Testis (tissue), 2 donors: ENCODE measurements at regions not wholly inside any gene's neighbourhood (a gene's known extent, or its start where the extent isn't known, plus 50 kb on each side); places are given as distances from the start of the nearest gene placed in this dataset.

ENCODE experiments used
- DNase-seq: peaks from one replicate; pipeline ENCODE4 v3.0.0-alpha.2; 2019
- H3K27ac ChIP-seq, 2 donors: fragments of 200-600 bp; sonication (generic); one replicate each; pipeline ENCODE4 v1.5.1; 2019
- H3K27me3 ChIP-seq: fragments of 200-600 bp; sonication (generic); one replicate; pipeline ENCODE4 v1.5.1; 2019
- H3K36me3 ChIP-seq: fragments of 200-600 bp; sonication (generic); one replicate; pipeline ENCODE4 v1.5.1; 2017; ENCODE audit warnings: low read depth; ENCODE audit errors: missing control alignments
- H3K4me1 ChIP-seq: fragments of 200-600 bp; sonication (generic); one replicate; pipeline ENCODE4 v1.5.1; 2019
- H3K4me3 ChIP-seq, 2 donors: fragments of 200-600 bp; sonication (generic); one replicate each; pipeline ENCODE4 v1.5.1; 2017 to 2019
- H3K9me3 ChIP-seq: fragments of 200-600 bp; sonication (generic); one replicate; pipeline ENCODE4 v1.5.1; 2017
- POLR2A ChIP-seq: fragments of 450-650 bp; IDR thresholded peaks from one replicate; pipeline ENCODE4 v1.6.1; 2017; ENCODE audit warnings: antibody characterized with exemption, mild to moderate bottlenecking, moderate library complexity
- WGBS, 2 donors: methylation state at CpG; one replicate each; pipeline ENCODE4 v1.1.5; 2018; 5-methylcytosine and 5-hydroxymethylcytosine counted together
- intact Hi-C: fragments of 100-400 bp; cut with DNase I; formaldehyde crosslinking; loops from one replicate; pipeline ENCODE4 v1.15.1; 2023; ENCODE audit warnings: low total_unique reads
- TF ChIP-seq, protein P1 (sequence below), 3 experiments: fragments of 450-650 bp in 2 of 3; fragments of 200-600 bp in 1 of 3; sonication (generic) in 1 of 3; IDR thresholded peaks; one replicate each; pipeline ENCODE4 v1.5.1; 2016 to 2019; ENCODE audit warnings: antibody characterized with exemption in 3 of 3, mild to moderate bottlenecking in 2 of 3, moderate library complexity in 1 of 3

DNA sequence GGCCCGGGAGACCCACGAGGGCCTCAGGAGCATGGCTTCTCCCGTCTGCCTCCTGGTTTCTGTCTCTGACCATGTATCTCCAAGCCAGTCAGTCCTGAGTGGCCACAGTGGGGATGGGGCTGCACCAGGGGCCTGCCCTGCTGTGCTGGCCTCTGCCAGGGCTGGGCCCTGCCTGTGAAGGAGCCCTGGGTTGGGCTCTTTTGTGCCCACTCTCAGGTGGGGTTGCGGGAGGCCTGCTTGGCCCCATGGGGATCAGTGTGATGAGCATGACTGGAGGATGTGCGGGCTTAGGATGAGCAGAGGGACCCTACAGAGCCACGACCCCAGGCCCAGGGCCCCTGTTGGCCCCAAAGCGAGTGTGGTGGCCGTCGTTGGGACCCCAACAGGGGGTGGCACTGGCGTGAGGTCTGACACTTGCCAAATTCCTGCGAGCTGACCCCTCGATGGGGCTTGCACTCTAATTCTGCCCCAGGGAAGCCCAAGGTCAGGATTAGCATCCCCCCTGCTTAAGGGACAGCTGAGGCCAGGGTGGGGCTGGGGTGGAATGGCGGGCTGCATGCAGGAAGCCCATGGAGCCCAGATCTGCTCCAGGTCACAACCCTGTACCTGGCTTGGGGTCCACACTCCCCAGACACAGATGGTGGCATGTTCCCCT is 90.0 kb upstream of the BHLHE23 start:
- peak; percentile 7 for DNase-seq
- no peak for TF ChIP-seq POLR2A
- TF ChIP-seq, protein P1, sequence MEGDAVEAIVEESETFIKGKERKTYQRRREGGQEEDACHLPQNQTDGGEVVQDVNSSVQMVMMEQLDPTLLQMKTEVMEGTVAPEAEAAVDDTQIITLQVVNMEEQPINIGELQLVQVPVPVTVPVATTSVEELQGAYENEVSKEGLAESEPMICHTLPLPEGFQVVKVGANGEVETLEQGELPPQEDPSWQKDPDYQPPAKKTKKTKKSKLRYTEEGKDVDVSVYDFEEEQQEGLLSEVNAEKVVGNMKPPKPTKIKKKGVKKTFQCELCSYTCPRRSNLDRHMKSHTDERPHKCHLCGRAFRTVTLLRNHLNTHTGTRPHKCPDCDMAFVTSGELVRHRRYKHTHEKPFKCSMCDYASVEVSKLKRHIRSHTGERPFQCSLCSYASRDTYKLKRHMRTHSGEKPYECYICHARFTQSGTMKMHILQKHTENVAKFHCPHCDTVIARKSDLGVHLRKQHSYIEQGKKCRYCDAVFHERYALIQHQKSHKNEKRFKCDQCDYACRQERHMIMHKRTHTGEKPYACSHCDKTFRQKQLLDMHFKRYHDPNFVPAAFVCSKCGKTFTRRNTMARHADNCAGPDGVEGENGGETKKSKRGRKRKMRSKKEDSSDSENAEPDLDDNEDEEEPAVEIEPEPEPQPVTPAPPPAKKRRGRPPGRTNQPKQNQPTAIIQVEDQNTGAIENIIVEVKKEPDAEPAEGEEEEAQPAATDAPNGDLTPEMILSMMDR (IDR thresholded peaks at IDR 0.05) = no peak
- H3K36me3 ChIP-seq = no peaks in the 10 kb centered on the region
- H3K4me3 ChIP-seq = no peak overlapping the region
- intact Hi-C loops = no loop called here
- H3K9me3 ChIP-seq = no peaks in the 10 kb centered on the region
- H3K4me1 ChIP-seq = no peaks in the 10 kb centered on the region
- 85 to 100% methylated on average over 1 to 13 of the region's 13 CpGs for WGBS, 2 donors
- no peak overlapping the region for H3K27ac ChIP-seq
- no peaks in the 10 kb centered on the region for H3K27me3 ChIP-seq

DNA sequence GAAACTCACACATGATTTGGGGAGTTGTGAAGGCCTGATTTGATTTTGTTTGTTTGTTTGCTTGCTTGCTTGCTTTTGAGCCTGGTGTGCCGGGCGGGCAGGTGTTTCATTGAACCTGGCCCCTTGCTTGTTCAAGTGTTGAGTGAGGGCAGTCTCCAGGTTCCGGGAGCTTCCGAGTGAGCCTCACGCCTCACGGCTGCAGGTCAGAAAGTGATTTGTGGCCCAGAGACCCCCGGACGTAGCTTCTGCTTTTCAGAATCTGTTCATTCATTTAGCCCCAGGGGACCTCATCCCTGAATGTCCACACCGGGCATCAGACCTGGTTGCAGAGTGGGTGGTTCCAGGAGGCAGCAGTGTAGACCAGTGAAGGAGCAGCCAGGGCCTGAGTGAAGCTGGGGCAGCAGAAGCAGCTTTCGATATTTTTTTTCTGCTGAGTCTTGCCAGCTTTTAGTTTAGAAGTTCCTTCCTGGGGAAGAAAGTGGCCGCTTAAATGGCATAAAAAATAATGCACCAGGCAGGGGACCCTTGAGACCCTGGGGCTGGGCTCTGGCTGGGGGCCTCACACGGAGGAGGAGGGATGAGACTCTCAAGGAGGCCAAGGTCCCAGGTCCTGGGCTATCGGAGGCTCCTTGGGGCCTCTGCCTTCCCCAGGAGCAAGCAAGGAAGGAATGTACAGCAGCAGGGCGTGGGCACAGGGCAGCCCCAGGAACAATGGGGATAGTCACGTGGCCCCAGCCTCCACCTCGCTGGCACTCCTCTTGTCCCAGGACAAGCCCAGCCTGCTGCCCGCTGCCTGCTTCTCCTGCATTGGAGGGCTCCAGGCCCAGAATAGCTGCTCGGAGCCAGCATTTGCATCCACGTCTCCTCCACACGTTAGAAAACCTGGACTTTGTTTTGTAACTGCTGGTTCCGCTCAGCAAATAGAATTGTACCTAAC is 89.2 kb upstream of the BHLHE23 start:
- TF ChIP-seq, protein P1 (IDR thresholded peaks at IDR 0.05) = no peak
- no peak for TF ChIP-seq POLR2A
- WGBS, 2 donors = 65 to 74% methylated on average over 14 to 21 of the region's 21 CpGs
- intact Hi-C loops = no loop called here
- no peaks in the 10 kb centered on the region for H3K9me3 ChIP-seq
- H3K4me3 ChIP-seq = no peak overlapping the region
- peak; percentile 7 for DNase-seq
- no peaks in the 10 kb centered on the region for H3K36me3 ChIP-seq
- no peaks in the 10 kb centered on the region for H3K4me1 ChIP-seq
- H3K27ac ChIP-seq = no peak overlapping the region
- H3K27me3 ChIP-seq = no peaks in the 10 kb centered on the region

DNA sequence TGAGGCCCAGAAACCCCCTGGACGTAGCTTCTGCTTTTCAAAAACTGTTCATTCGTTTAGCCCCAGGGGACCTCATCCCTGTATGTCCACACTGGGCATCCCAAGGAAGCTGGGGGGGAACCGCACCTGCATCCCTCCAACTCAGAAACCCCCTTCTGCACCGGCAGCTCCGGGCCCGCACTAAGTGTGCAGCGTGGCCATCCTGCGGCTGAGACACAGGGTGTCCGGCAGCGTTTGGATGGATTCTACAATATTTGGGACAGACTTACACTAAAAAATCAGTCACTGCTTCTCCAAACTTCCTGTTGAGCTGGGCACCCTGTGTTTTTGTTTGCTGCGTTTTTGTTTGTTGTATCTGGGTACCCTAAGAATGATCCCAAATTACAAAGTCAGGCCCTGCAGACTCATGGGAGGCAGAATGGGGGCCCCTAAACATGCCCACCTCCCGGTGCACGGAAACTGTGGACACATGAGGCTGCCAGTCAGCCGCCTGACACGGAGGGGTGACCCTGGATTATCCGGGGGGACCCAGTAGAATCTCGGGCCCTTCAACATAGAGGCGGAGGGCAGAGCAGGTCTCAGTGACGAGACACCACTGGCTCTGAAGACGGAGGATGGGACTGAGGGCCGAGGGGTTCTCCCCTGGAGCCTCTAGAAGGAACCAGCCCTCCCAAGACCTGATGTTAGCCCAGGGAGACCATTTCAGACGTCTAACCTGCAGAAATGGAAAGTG is 88.2 kb upstream of the BHLHE23 start:
- 84% methylated on average over 21 to 22 of the region's 22 CpGs for WGBS, 2 donors
- no peaks in the 10 kb centered on the region for H3K4me1 ChIP-seq
- TF ChIP-seq, protein P1 (IDR thresholded peaks at IDR 0.05) = no peak
- no peak for TF ChIP-seq POLR2A
- DNase-seq = peak; percentile 3
- H3K4me3 ChIP-seq = no peak overlapping the region
- H3K27me3 ChIP-seq = no peaks in the 10 kb centered on the region
- H3K9me3 ChIP-seq = no peaks in the 10 kb centered on the region
- no peak overlapping the region for H3K27ac ChIP-seq
- intact Hi-C loops = no loop called here
- no peaks in the 10 kb centered on the region for H3K36me3 ChIP-seq

DNA sequence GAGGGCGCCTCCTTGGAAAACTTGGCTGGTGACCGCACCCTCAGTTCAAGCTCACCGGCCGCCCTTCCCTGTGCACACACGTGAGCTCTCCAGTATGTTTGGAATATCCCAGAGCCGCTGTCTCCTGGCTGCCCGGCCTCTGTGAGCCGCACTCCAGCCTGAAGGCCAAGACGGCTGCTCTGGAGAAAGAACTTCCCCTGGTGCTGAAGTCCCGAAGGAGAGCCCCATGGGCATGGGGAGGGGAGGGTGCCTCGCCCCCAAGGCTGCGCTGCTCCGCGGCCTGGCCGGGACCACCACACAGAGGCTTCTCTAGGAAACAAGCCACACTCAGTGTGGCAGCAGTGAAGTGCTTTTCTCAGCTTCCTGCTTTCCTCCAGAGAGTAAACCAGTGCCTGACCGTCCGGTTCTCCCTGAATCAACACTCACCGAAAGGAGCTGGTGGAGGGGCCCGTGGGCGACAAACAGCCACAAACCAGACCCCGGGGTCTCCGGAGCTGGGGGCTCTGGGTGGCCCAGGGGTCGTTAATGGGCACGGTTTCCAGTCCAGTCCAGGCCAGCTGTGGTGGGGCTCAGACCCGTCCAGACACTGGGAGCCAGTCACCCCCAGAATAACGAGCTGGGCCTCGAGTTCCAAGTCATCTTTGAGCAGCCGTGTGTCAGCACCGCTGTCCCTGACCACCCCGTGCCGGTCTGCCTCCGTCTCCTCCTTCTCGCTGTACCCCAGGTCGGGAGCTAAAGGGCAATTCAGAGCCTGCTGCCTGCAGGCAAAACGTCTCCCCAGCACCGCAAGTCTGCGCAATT is 87.4 kb upstream of the BHLHE23 start:
- TF ChIP-seq POLR2A = no peak
- TF ChIP-seq, protein P1 (IDR thresholded peaks at IDR 0.05) = no peak
- Histone ChIP-seq H3K4me1 (no peaks in the 10 kb centered on the region), H3K9me3 (no peaks in the 10 kb centered on the region), H3K4me3 (no peak overlapping the region), H3K27ac (no peak overlapping the region), H3K27me3 (no peaks in the 10 kb centered on the region), H3K36me3 (no peaks in the 10 kb centered on the region)
- WGBS, 2 donors = 70 to 74% methylated on average over 10 to 23 of the region's 37 CpGs
- intact Hi-C loops = no loop called here
- peak; percentile 12 for DNase-seq
